Naive thymus-derived CD4-positive, alpha-beta T cell (primary cell): ENCODE measurements at regions not wholly inside any gene's neighbourhood (a gene's known extent, or its start where the extent isn't known, plus 50 kb on each side); places are given as distances from the start of the nearest gene placed in this dataset.

Source experiments
- ATAC-seq: fragments of 150-1000 bp; cut with Tn5 transposase; 2 replicates; pipeline ENCODE4 v1.10.0; 2021; ENCODE audit warnings: mild to moderate bottlenecking, moderate library complexity
- CTCF ChIA-PET: fragments of 350-600 bp; sonication (Branson Sonifier 250); formaldehyde crosslinking; loops from one replicate; lab custom pipeline; 2021; ENCODE audit warnings: antibody characterized with exemption; lab: Charles Lee
- POLR2A ChIA-PET: fragments of 350-600 bp; sonication (Branson Sonifier 250); formaldehyde crosslinking; loops from one replicate; lab custom pipeline; 2021; ENCODE audit warnings: antibody characterized with exemption, inconsistent platforms; lab: Charles Lee
- DNase-seq, 9 donors: peaks; one replicate each; pipeline versions ENCODE4 v3.0.0 to v3.0.0-alpha.2; 2020 to 2022; ENCODE audit warnings: mixed read lengths in 1 of 9
- H3K27ac ChIP-seq: one replicate; pipeline ENCODE4 v1.7.0; 2013; ENCODE audit warnings: mild to moderate bottlenecking, low read depth, low read length, moderate library complexity
- H3K27me3 ChIP-seq, 2 donors: one replicate each; pipeline ENCODE4 v1.7.0; 2013; ENCODE audit warnings: low read length in 2 of 2, mild to moderate bottlenecking in 2 of 2, moderate library complexity in 2 of 2; ENCODE audit not compliant: control insufficient read depth in 2 of 2, insufficient read depth in 2 of 2
- H3K36me3 ChIP-seq, 3 experiments: 1 replicate in 2 of 3; 2 replicates in 1 of 3; pipeline ENCODE4 v1.7.0; 2013; ENCODE audit warnings: low read length in 3 of 3, mild to moderate bottlenecking in 3 of 3, moderate library complexity in 1 of 3; ENCODE audit not compliant: insufficient read depth in 3 of 3, control insufficient read depth in 2 of 3
- H3K4me1 ChIP-seq, 2 donors: one replicate each; pipeline ENCODE4 v1.7.0; 2013; ENCODE audit warnings: low read length in 2 of 2, mild to moderate bottlenecking in 2 of 2, moderate library complexity in 1 of 2; ENCODE audit not compliant: control insufficient read depth in 2 of 2, insufficient read depth in 2 of 2
- H3K4me3 ChIP-seq: 2 replicates; pipeline ENCODE4 v1.7.0; 2013; ENCODE audit warnings: mild to moderate bottlenecking, low read length
- H3K9me3 ChIP-seq, 3 experiments: 1 replicate in 2 of 3; 2 replicates in 1 of 3; pipeline ENCODE4 v1.7.0; 2013; ENCODE audit warnings: low read length in 3 of 3; ENCODE audit not compliant: control insufficient read depth in 2 of 3
- H3K27ac Mint-ChIP-seq, 9 donors: one replicate each; pipeline ENCODE4 v1.8.0; 2020 to 2022; ENCODE audit warnings: mixed read lengths in 9 of 9, mild to moderate bottlenecking in 8 of 9, moderate library complexity in 5 of 9, inconsistent platforms in 2 of 9
- H3K27me3 Mint-ChIP-seq, 5 donors: one replicate each; pipeline ENCODE4 v1.8.0; 2021 to 2022; ENCODE audit warnings: mixed read lengths in 5 of 5, mild to moderate bottlenecking in 1 of 5
- H3K36me3 Mint-ChIP-seq, 5 donors: one replicate each; pipeline ENCODE4 v1.8.0; 2020 to 2022; ENCODE audit warnings: mixed read lengths in 5 of 5, mild to moderate bottlenecking in 3 of 5, inconsistent platforms in 1 of 5
- H3K4me1 Mint-ChIP-seq, 7 donors: one replicate each; pipeline ENCODE4 v1.8.0; 2020 to 2022; ENCODE audit warnings: mixed read lengths in 7 of 7, mild to moderate bottlenecking in 3 of 7, inconsistent platforms in 1 of 7
- H3K4me3 Mint-ChIP-seq, 10 donors: one replicate each; pipeline ENCODE4 v1.8.0; 2020 to 2022; ENCODE audit warnings: mild to moderate bottlenecking in 10 of 10, mixed read lengths in 10 of 10, moderate library complexity in 6 of 10, inconsistent platforms in 2 of 10
- H3K9me3 Mint-ChIP-seq, 11 donors: one replicate each; pipeline ENCODE4 v1.8.0; 2020 to 2022; ENCODE audit warnings: mixed read lengths in 11 of 11, mild to moderate bottlenecking in 4 of 11, inconsistent platforms in 1 of 11, moderate library complexity in 1 of 11
- intact Hi-C, 2 donors: fragments of 100-400 bp; cut with micrococcal nuclease; formaldehyde crosslinking; loops; one replicate each; pipeline ENCODE4 v1.15.1; 2023

GRCh38 chr16:51461255-51461654 is 310.2 kb upstream of the SALL1 start:
- no peaks in the 10 kb centered on the region for H3K36me3 ChIP-seq
- no peaks in the 10 kb centered on the region for H3K9me3 ChIP-seq
- H3K27ac ChIP-seq: no peak overlapping the region
- Mint-ChIP-seq H3K4me3 (no peak overlapping the region), H3K36me3 (peaks cover 0 to 4% (median 0%) of the 10 kb centered on the region in 5 donors), H3K4me1 (no peaks in the 10 kb centered on the region), H3K27me3 (peaks cover 0 to 4% (median 0%) of the 10 kb centered on the region in 5 donors), H3K9me3 (peaks cover 0 to 12% (median 2%) of the 10 kb centered on the region in 11 donors), H3K27ac (no peak overlapping the region)
- ATAC-seq (no peak), DNase-seq (no peak)
- intact Hi-C loops: no loop called here
- no peaks in the 10 kb centered on the region for H3K4me1 ChIP-seq
- POLR2A ChIA-PET: no interaction called here
- no peak overlapping the region for H3K4me3 ChIP-seq
- CTCF ChIA-PET: no interaction called here
- no peaks in the 10 kb centered on the region for H3K27me3 ChIP-seq

- H3K4me1 ChIP-seq: no peaks in the 10 kb centered on the region
- ChIA-PET CTCF (no interaction called here), POLR2A (no interaction called here)
- H3K9me3 ChIP-seq: no peaks in the 10 kb centered on the region
- H3K27me3 ChIP-seq: no peaks in the 10 kb centered on the region
- intact Hi-C loops: no loop called here
- Mint-ChIP-seq H3K4me3 (no peak overlapping the region), H3K27ac (no peak overlapping the region), H3K27me3 (no peaks in the 10 kb centered on the region), H3K9me3 (peaks cover 0 to 14% (median 3%) of the 10 kb centered on the region in 11 donors), H3K36me3 (peaks cover 0 to 4% (median 0%) of the 10 kb centered on the region in 5 donors), H3K4me1 (no peaks in the 10 kb centered on the region)
- ATAC-seq (no peak), DNase-seq (no peak)
- no peak overlapping the region for H3K27ac ChIP-seq
- H3K36me3 ChIP-seq: no peaks in the 10 kb centered on the region
- no peak overlapping the region for H3K4me3 ChIP-seq
Measured at GRCh38 chr16:51458356-51459140, 307.5 kb upstream of the SALL1 start.

- Mint-ChIP-seq H3K27ac (no peak overlapping the region), H3K9me3 (peaks cover 0 to 10% (median 3%) of the 10 kb centered on the region in 11 donors), H3K4me3 (no peak overlapping the region), H3K4me1 (no peaks in the 10 kb centered on the region), H3K27me3 (no peaks in the 10 kb centered on the region), H3K36me3 (peaks cover 0 to 4% (median 0%) of the 10 kb centered on the region in 5 donors)
- no peak overlapping the region for H3K27ac ChIP-seq
- ATAC-seq: no peak
- no peak for DNase-seq
- ChIA-PET CTCF (no interaction called here), POLR2A (no interaction called here)
- no peaks in the 10 kb centered on the region for H3K36me3 ChIP-seq
- no peaks in the 10 kb centered on the region for H3K27me3 ChIP-seq
- H3K4me3 ChIP-seq: no peak overlapping the region
- no peaks in the 10 kb centered on the region for H3K9me3 ChIP-seq
- intact Hi-C loops: no loop called here
- no peaks in the 10 kb centered on the region for H3K4me1 ChIP-seq
Measured at GRCh38 chr16:51457775-51458174, 306.7 kb upstream of the SALL1 start.

GRCh38 chr16:51455398-51455797 is 304.3 kb upstream of the SALL1 start:
- H3K36me3 Mint-ChIP-seq: peaks cover 0 to 4% (median 0%) of the 10 kb centered on the region in 5 donors
- H3K9me3 Mint-ChIP-seq: peaks cover 0 to 10% (median 3%) of the 10 kb centered on the region in 11 donors
- no peak overlapping the region for H3K4me3 ChIP-seq
- H3K36me3 ChIP-seq: no peaks in the 10 kb centered on the region
- no peak overlapping the region for H3K4me3 Mint-ChIP-seq
- no peaks in the 10 kb centered on the region for H3K4me1 Mint-ChIP-seq
- H3K27me3 Mint-ChIP-seq: no peaks in the 10 kb centered on the region
- H3K27ac Mint-ChIP-seq: no peak overlapping the region
- intact Hi-C loops: no loop called here
- ChIA-PET POLR2A (no interaction called here), CTCF (no interaction called here)
- H3K4me1 ChIP-seq: no peaks in the 10 kb centered on the region
- ATAC-seq (no peak), DNase-seq (no peak)
- H3K27me3 ChIP-seq: no peaks in the 10 kb centered on the region
- no peak overlapping the region for H3K27ac ChIP-seq
- no peaks in the 10 kb centered on the region for H3K9me3 ChIP-seq

GRCh38 chr16:51453251-51453650 is 302.2 kb upstream of the SALL1 start:
- Mint-ChIP-seq H3K36me3 (peaks cover 0 to under 1% (median 0%) of the 10 kb centered on the region in 5 donors), H3K9me3 (peaks cover 0 to 9% (median 3%) of the 10 kb centered on the region in 11 donors), H3K27me3 (no peaks in the 10 kb centered on the region), H3K4me3 (no peak overlapping the region), H3K4me1 (no peaks in the 10 kb centered on the region), H3K27ac (no peak overlapping the region)
- no peaks in the 10 kb centered on the region for H3K36me3 ChIP-seq
- no peak for DNase-seq
- ChIA-PET CTCF (no interaction called here), POLR2A (no interaction called here)
- H3K4me3 ChIP-seq: no peak overlapping the region
- H3K9me3 ChIP-seq: no peaks in the 10 kb centered on the region
- intact Hi-C loops: no loop called here
- no peaks in the 10 kb centered on the region for H3K27me3 ChIP-seq
- H3K27ac ChIP-seq: no peak overlapping the region
- no peaks in the 10 kb centered on the region for H3K4me1 ChIP-seq
- no peak for ATAC-seq

- CTCF ChIA-PET: no interaction called here
- no peaks in the 10 kb centered on the region for H3K36me3 ChIP-seq
- peaks cover 0 to 11% (median 3%) of the 10 kb centered on the region in 11 donors for H3K9me3 Mint-ChIP-seq
Measured at GRCh38 chr16:51450909-51451308, 299.8 kb upstream of the SALL1 start.

GRCh38 chr16:51450376-51450775 is 299.3 kb upstream of the SALL1 start:
- no peak overlapping the region for H3K27ac ChIP-seq
- Mint-ChIP-seq H3K4me1 (no peaks in the 10 kb centered on the region), H3K36me3 (no peaks in the 10 kb centered on the region), H3K4me3 (no peak overlapping the region), H3K9me3 (peaks cover 0 to 12% (median 3%) of the 10 kb centered on the region in 11 donors), H3K27me3 (no peaks in the 10 kb centered on the region), H3K27ac (no peak overlapping the region)
- H3K9me3 ChIP-seq: no peaks in the 10 kb centered on the region
- H3K36me3 ChIP-seq: no peaks in the 10 kb centered on the region
- CTCF ChIA-PET: no interaction called here
- no peaks in the 10 kb centered on the region for H3K27me3 ChIP-seq
- H3K4me1 ChIP-seq: no peaks in the 10 kb centered on the region
- no peak overlapping the region for H3K4me3 ChIP-seq
- ATAC-seq (no peak), DNase-seq (no peak)
- POLR2A ChIA-PET: no interaction called here
- intact Hi-C loops: no loop called here

More at GRCh38 chr16:51450909-51451308, 299.8 kb upstream of the SALL1 start:
- Histone ChIP-seq H3K9me3 (no peaks in the 10 kb centered on the region), H3K27ac (no peak overlapping the region), H3K4me3 (no peak overlapping the region), H3K4me1 (no peaks in the 10 kb centered on the region), H3K27me3 (no peaks in the 10 kb centered on the region)
- POLR2A ChIA-PET: no interaction called here
- ATAC-seq (no peak), DNase-seq (no peak)
- H3K36me3 Mint-ChIP-seq: no peaks in the 10 kb centered on the region
- intact Hi-C loops: no loop called here
- H3K27me3 Mint-ChIP-seq: no peaks in the 10 kb centered on the region
- H3K4me3 Mint-ChIP-seq: no peak overlapping the region
- H3K27ac Mint-ChIP-seq: no peak overlapping the region
- H3K4me1 Mint-ChIP-seq: no peaks in the 10 kb centered on the region
